Astrocyte (in vitro differentiated cells and primary cell): ENCODE measurements at regions not wholly inside any gene's neighbourhood (a gene's known extent, or its start where the extent isn't known, plus 50 kb on each side); places are given as distances from the start of the nearest gene placed in this dataset.
"Not testable (repeated sequence)": the region's sequence is repeated elsewhere in the genome, so short reads cannot be mapped to it uniquely, and the experiment has no call there.

Experiments
- DNase-seq: peaks from one replicate; pipeline ENCODE4 v3.0.0-alpha.2; 2010; ENCODE audit warnings: low read depth
- FAIRE-seq: peaks from 2 replicates; lab custom pipeline; 2011; peaks lifted over from hg19 to GRCh38; lab: Jason Lieb, UNC
- H2AFZ ChIP-seq: 2 replicates; pipeline ENCODE4 v1.6.0; 2012; ENCODE audit warnings: low read depth, low read length, inconsistent platforms
- H3K27ac ChIP-seq: 2 replicates; pipeline ENCODE4 v1.5.1; 2011; ENCODE audit warnings: low read depth, low read length, inconsistent platforms
- H3K27me3 ChIP-seq: 2 replicates; pipeline ENCODE4 v1.6.0; 2011; ENCODE audit warnings: low read length, inconsistent platforms; ENCODE audit not compliant: insufficient read depth
- H3K36me3 ChIP-seq: 2 replicates; pipeline ENCODE4 v1.5.1; 2011; ENCODE audit warnings: low read length, inconsistent platforms; ENCODE audit not compliant: insufficient read depth
- H3K4me1 ChIP-seq: 2 replicates; pipeline ENCODE4 v1.5.1; 2011; ENCODE audit warnings: low read length, inconsistent platforms; ENCODE audit not compliant: insufficient read depth
- H3K4me2 ChIP-seq: 2 replicates; pipeline ENCODE4 v1.6.0; 2012; ENCODE audit warnings: low read length, inconsistent platforms
- H3K4me3 ChIP-seq: 2 replicates; pipeline ENCODE4 v1.5.1; 2011; ENCODE audit warnings: low read depth, mild to moderate bottlenecking, low read length, inconsistent platforms; ENCODE audit not compliant: insufficient read depth
- H3K79me2 ChIP-seq: 2 replicates; pipeline ENCODE4 v1.6.0; 2012; ENCODE audit warnings: mild to moderate bottlenecking, low read length, inconsistent platforms; ENCODE audit not compliant: insufficient read depth
- H3K9ac ChIP-seq: 2 replicates; pipeline ENCODE4 v1.6.0; 2012; ENCODE audit warnings: mild to moderate bottlenecking, low read length, inconsistent platforms
- H3K9me3 ChIP-seq: 2 replicates; pipeline ENCODE4 v1.5.1; 2012; ENCODE audit warnings: low read depth, mild to moderate bottlenecking, low read length, inconsistent platforms; ENCODE audit not compliant: insufficient read depth
- H4K20me1 ChIP-seq: 2 replicates; pipeline ENCODE4 v1.6.0; 2012; ENCODE audit warnings: low read length, inconsistent platforms; ENCODE audit not compliant: insufficient read depth
- H3K27ac Mint-ChIP-seq: one replicate; pipeline ENCODE4 v1.8.0; 2021; ENCODE audit warnings: mild to moderate bottlenecking, mixed read lengths; ENCODE audit not compliant: unreplicated experiment
- H3K27me3 Mint-ChIP-seq: one replicate; pipeline ENCODE4 v1.8.0; 2021; ENCODE audit warnings: low read depth, mixed read lengths; ENCODE audit not compliant: unreplicated experiment
- H3K36me3 Mint-ChIP-seq: one replicate; pipeline ENCODE4 v1.8.0; 2021; ENCODE audit warnings: low read depth, mixed read lengths; ENCODE audit not compliant: unreplicated experiment
- H3K4me1 Mint-ChIP-seq: one replicate; pipeline ENCODE4 v1.8.0; 2021; ENCODE audit warnings: low read depth, mixed read lengths; ENCODE audit not compliant: unreplicated experiment
- H3K4me3 Mint-ChIP-seq: one replicate; pipeline ENCODE4 v1.8.0; 2021; ENCODE audit warnings: mild to moderate bottlenecking, moderate library complexity, mixed read lengths; ENCODE audit not compliant: unreplicated experiment
- H3K9me3 Mint-ChIP-seq: one replicate; pipeline ENCODE4 v1.8.0; 2021; ENCODE audit warnings: mild to moderate bottlenecking, mixed read lengths; ENCODE audit not compliant: unreplicated experiment
- CTCF ChIP-seq: IDR thresholded peaks from 2 replicates; pipeline ENCODE4 v1.5.1; 2011; ENCODE audit warnings: low read depth, mild to moderate bottlenecking, inconsistent platforms, low read length, moderate library complexity; ENCODE audit not compliant: insufficient read depth
- EZH2 ChIP-seq: IDR thresholded peaks from 2 replicates; pipeline ENCODE4 v1.6.1; 2012; ENCODE audit warnings: mild to moderate bottlenecking, low read length, inconsistent platforms; ENCODE audit not compliant: insufficient read depth

DNA sequence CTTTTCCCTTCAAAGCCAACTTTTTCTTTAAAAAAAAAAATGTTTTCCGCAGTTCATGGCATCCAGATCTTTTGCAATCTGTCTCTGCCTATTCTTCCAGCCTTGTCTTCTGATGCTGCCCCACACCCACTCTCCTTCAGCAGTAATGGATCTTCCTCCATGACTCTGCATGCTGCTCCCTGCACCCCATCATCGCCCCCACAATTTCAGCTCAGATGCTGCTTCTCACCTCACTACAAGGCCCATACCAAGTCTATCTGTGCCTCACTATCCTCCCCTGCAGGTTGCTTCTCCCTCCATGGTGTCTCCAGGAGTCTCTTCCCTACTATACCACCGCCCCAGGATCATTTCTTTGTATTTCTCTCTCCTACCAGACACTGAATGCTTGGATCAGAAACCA, 260.6 kb downstream of the ANAPC1 start:
- no peaks in the 10 kb centered on the region for H3K79me2 ChIP-seq
- no peak overlapping the region for H3K4me3 ChIP-seq
- H3K27ac ChIP-seq = no peak overlapping the region
- H3K4me2 ChIP-seq = no peak overlapping the region
- H3K36me3 ChIP-seq = no peaks in the 10 kb centered on the region
- no peak for FAIRE-seq
- Mint-ChIP-seq H3K4me1 (peaks cover 4% of the 10 kb centered on the region), H3K36me3 (no peaks in the 10 kb centered on the region), H3K4me3 (no peak overlapping the region), H3K27me3 (no peaks in the 10 kb centered on the region), H3K27ac (no peak overlapping the region), H3K9me3 (peaks cover 5% of the 10 kb centered on the region)
- no peak overlapping the region for H3K9ac ChIP-seq
- H4K20me1 ChIP-seq = no peaks in the 10 kb centered on the region
- H3K4me1 ChIP-seq = peaks cover 4% of the 10 kb centered on the region
- H3K9me3 ChIP-seq = no peaks in the 10 kb centered on the region
- no peaks in the 10 kb centered on the region for H3K27me3 ChIP-seq
- TF ChIP-seq CTCF = no peak
- no peak for TF ChIP-seq EZH2
- H2AFZ ChIP-seq = no peak overlapping the region
- no peak for DNase-seq

DNA sequence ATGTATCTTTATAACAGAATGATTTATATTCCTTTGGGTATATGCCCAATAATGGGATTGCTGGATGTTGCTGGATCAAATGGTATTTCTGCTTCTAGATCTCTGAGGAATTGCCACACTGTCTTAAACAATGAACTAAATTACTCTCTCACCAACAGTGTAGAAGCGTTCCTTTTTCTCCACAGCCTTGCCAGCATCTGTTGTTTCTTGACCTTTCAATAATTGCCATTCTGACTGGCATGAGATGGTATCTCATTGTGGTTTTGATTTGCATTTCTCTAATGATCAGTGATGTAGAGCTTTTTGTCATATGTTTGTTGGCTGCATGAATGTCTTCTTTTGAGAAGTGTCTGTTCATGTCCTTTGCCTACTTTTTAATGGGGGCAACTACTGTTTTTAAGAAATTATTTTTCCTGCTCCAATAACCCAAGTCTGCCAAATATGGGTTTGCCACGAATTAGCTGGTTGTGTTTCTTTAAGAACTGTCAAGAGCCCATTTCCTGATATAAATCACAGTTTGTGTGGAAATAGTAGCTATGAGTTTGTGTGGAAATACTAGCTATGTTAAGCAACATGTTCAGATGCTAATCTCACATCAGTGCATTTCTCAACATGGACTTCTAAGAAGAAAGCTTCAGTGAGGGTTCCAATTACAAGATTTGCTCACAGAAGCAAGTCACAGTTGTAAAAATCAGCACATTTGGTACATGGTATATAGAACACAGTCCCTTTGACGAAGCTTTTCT, 259.4 kb downstream of the ANAPC1 start:
- FAIRE-seq = no peak
- no peak overlapping the region for H3K27ac Mint-ChIP-seq
- Histone ChIP-seq H3K79me2 (no peaks in the 10 kb centered on the region), H3K9me3 (no peaks in the 10 kb centered on the region), H3K27me3 (no peaks in the 10 kb centered on the region), H2AFZ (no peak overlapping the region), H3K4me3 (no peak overlapping the region), H3K27ac (no peak overlapping the region), H3K36me3 (no peaks in the 10 kb centered on the region), H3K4me1 (no peaks in the 10 kb centered on the region), H3K9ac (no peak overlapping the region), H4K20me1 (no peaks in the 10 kb centered on the region), H3K4me2 (no peak overlapping the region)
- no peaks in the 10 kb centered on the region for H3K27me3 Mint-ChIP-seq
- H3K9me3 Mint-ChIP-seq = peaks cover 10% of the 10 kb centered on the region
- peaks cover 1% of the 10 kb centered on the region for H3K4me1 Mint-ChIP-seq
- peak; percentile 65 for DNase-seq
- TF ChIP-seq EZH2 = no peak
- TF ChIP-seq CTCF = no peak
- no peak overlapping the region for H3K4me3 Mint-ChIP-seq
- no peaks in the 10 kb centered on the region for H3K36me3 Mint-ChIP-seq

GRCh38 chr2:111625157-111625537, 258.8 kb downstream of the ANAPC1 start:
- not testable (repeated sequence) for H3K9ac ChIP-seq, DNase-seq, H3K4me3 ChIP-seq, H4K20me1 ChIP-seq, H3K27me3 ChIP-seq, H3K27me3 Mint-ChIP-seq, H2AFZ ChIP-seq, H3K4me2 ChIP-seq, H3K27ac Mint-ChIP-seq, H3K36me3 Mint-ChIP-seq, H3K4me1 Mint-ChIP-seq, H3K4me1 ChIP-seq, FAIRE-seq, H3K36me3 ChIP-seq, H3K4me3 Mint-ChIP-seq, H3K9me3 ChIP-seq, H3K79me2 ChIP-seq, H3K27ac ChIP-seq
- peaks cover 13% of the 10 kb centered on the region for H3K9me3 Mint-ChIP-seq
